IMR-90 (cell line): ENCODE measurements at regions not wholly inside any gene's neighbourhood (a gene's known extent, or its start where the extent isn't known, plus 50 kb on each side); places are given as distances from the start of the nearest gene placed in this dataset.

Source experiments
- BHLHE40 ChIP-seq: fragments of 150-350 bp; IDR thresholded peaks from 2 replicates; pipeline ENCODE4 v1.6.1; 2016; ENCODE audit warnings: mild to moderate bottlenecking, low read depth, low read length
- CTCF ChIP-seq: conservative IDR thresholded peaks from 2 replicates; pipeline ENCODE4 v1.5.1; 2012; ENCODE audit warnings: mild to moderate bottlenecking, low read depth, low read length, improper control_type of control experiment
- POLR2A ChIP-seq: IDR thresholded peaks from 2 replicates; pipeline ENCODE4 v1.6.1; 2012; ENCODE audit warnings: mild to moderate bottlenecking, low read depth, low read length
- RAD21 ChIP-seq: IDR thresholded peaks from 2 replicates; pipeline ENCODE4 v1.6.1; 2012; ENCODE audit warnings: low read length, improper control_type of control experiment
- RFX5 ChIP-seq: IDR thresholded peaks from 2 replicates; pipeline ENCODE4 v1.8.0; 2012; ENCODE audit warnings: low read depth, mild to moderate bottlenecking, low read length, moderate library complexity
- USF2 ChIP-seq: fragments of 150-350 bp; IDR thresholded peaks from 2 replicates; pipeline ENCODE4 v1.6.1; 2017; ENCODE audit warnings: mild to moderate bottlenecking, antibody characterized with exemption, low read length, low read depth

GRCh38 chr5:66365981-66366380 lies 221.9 kb downstream of the SREK1 start:
- TF ChIP-seq RFX5, result no peak
- no peak for TF ChIP-seq CTCF
- no peak for TF ChIP-seq POLR2A
- TF ChIP-seq USF2, result no peak
- no peak for TF ChIP-seq BHLHE40
- no peak for TF ChIP-seq RAD21
